Astrocyte of the cerebellum (primary cell): ENCODE measurements at regions not wholly inside any gene's neighbourhood (a gene's known extent, or its start where the extent isn't known, plus 50 kb on each side); places are given as distances from the start of the nearest gene placed in this dataset.

Source experiments
- DNase-seq: peaks from one replicate; pipeline ENCODE4 v3.0.0-alpha.2; 2011; ENCODE audit warnings: low read depth
- H3K4me3 ChIP-seq: 2 replicates; pipeline ENCODE4 v1.5.1; 2011; ENCODE audit warnings: mild to moderate bottlenecking, low read depth, low read length, moderate library complexity
- in situ Hi-C: cut with HindIII; loops from 2 replicates; pipeline ENCODE4 v1.10.0; 2017; ENCODE audit warnings: low sequenced_read_pairs
- TF ChIP-seq, protein P1 (sequence below): IDR thresholded peaks from 2 replicates; pipeline ENCODE4 v1.5.1; 2012; ENCODE audit warnings: low read length, low read depth, moderate library complexity, mild to moderate bottlenecking; ENCODE audit errors: missing control alignments

DNA sequence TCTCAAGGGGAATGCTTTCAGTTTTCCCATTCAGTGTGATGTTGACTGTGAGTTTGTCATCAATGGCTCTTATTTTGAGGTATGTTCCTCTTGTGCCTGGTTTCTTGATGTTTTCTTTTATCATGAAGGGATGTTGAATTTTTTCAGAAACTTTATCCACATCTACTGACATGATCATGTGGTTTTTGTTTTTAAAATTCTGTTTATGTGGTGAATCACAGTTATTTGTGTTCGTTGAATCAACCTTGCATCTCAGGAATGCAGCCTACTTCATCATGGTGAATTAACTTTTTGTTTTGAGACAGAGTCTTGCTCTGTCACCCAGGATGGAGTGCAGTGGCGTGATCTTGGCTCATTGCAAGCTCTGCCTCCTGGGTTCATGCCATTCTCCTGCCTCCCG, 263.1 kb upstream of the KLF3 start:
- in situ Hi-C loops = no loop called here
- H3K4me3 ChIP-seq = no peak overlapping the region
- peak; percentile 6 for DNase-seq
- TF ChIP-seq, protein P1, sequence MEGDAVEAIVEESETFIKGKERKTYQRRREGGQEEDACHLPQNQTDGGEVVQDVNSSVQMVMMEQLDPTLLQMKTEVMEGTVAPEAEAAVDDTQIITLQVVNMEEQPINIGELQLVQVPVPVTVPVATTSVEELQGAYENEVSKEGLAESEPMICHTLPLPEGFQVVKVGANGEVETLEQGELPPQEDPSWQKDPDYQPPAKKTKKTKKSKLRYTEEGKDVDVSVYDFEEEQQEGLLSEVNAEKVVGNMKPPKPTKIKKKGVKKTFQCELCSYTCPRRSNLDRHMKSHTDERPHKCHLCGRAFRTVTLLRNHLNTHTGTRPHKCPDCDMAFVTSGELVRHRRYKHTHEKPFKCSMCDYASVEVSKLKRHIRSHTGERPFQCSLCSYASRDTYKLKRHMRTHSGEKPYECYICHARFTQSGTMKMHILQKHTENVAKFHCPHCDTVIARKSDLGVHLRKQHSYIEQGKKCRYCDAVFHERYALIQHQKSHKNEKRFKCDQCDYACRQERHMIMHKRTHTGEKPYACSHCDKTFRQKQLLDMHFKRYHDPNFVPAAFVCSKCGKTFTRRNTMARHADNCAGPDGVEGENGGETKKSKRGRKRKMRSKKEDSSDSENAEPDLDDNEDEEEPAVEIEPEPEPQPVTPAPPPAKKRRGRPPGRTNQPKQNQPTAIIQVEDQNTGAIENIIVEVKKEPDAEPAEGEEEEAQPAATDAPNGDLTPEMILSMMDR = no peak

DNA sequence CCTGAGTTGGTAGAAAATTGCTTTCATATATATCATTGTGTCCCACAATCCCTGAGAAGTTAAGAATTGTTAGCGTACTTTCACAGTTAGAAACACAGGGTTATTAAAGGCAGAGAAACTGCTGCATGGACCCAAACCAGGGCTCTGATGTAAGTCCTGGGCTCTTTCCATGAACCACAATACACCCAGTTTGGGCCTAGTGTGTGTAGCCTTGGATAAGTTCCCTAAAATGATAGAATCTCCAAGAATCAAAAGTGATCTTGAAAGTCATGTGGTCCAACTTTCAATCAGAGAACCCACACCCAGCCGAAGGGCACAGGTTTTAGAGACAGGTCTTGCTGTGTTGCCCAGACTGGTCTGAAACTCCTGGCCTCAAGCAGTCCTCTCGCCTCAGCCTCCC, 257.8 kb upstream of the KLF3 start:
- no peak overlapping the region for H3K4me3 ChIP-seq
- TF ChIP-seq, protein P1 = no peak
- in situ Hi-C loops = no loop called here
- no peak for DNase-seq

DNA sequence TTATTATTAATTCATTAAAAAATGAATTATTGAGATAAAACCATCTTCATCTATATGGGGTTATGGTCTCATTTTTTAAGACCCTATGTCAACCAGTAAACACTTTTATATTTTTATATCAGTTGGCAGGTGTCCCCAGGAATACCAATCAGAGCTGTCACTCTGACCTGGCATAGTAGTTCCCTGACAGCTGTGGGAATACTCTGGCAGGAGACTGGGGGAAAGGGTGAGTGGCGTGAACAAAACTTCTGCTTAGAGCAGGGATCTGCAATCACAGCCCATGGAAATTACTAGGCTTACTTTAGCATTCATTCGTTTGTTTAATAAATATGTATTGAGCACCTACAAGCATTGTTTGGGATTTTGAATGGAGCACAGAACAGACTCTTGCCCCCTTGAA, 254.1 kb upstream of the KLF3 start:
- TF ChIP-seq, protein P1 = no peak
- no peak overlapping the region for H3K4me3 ChIP-seq
- no peak for DNase-seq
- in situ Hi-C loops = no loop called here

DNA sequence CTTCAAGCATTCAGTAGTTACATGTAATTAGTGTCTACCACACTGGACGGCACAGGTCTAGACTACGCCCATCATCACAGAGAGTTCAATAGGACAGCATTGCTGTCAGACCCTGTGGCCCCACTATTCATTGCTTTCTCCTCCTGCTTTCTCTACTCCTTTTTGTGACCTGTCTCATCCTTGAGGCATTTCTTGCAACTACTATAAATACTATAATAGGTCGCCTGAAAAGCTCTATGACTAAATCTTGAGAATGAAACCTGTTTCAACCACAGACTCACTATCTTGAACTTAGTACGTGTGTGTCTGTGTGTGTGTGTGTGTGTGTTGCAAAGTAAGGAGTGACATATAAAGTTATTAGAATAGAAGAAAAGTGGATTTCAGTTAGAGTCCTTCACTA, 252.9 kb upstream of the KLF3 start:
- DNase-seq = no peak
- no peak overlapping the region for H3K4me3 ChIP-seq
- in situ Hi-C loops = no loop called here
- TF ChIP-seq, protein P1 = no peak

DNA sequence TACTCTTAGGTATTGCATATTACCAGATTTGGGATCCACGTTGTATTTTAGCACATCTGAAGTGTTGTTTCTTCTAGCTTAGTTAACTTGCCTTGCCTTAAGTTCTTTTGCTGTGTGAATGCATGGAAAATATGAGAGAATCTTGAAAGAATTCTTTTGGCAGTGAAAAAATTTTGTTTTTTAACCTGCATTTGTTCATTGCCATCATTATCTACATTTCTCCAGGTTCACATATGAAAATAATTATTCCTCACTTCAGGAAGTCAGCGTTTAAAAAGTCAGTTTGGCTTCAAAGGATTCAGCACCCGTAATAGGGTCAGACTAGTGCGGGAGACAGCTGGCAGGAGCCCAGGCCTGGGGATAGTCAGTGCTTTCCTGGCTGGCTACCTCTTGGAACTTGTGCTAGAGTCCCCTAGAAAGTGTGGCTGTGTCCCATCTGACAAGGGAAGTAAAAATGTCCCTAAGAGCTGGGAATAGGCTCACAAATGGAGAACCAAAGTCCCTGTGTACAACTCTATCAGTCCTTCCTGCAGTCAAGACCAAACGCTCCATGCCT, 251.9 kb upstream of the KLF3 start:
- no peak overlapping the region for H3K4me3 ChIP-seq
- in situ Hi-C loops = no loop called here
- TF ChIP-seq, protein P1 = no peak
- no peak for DNase-seq

DNA sequence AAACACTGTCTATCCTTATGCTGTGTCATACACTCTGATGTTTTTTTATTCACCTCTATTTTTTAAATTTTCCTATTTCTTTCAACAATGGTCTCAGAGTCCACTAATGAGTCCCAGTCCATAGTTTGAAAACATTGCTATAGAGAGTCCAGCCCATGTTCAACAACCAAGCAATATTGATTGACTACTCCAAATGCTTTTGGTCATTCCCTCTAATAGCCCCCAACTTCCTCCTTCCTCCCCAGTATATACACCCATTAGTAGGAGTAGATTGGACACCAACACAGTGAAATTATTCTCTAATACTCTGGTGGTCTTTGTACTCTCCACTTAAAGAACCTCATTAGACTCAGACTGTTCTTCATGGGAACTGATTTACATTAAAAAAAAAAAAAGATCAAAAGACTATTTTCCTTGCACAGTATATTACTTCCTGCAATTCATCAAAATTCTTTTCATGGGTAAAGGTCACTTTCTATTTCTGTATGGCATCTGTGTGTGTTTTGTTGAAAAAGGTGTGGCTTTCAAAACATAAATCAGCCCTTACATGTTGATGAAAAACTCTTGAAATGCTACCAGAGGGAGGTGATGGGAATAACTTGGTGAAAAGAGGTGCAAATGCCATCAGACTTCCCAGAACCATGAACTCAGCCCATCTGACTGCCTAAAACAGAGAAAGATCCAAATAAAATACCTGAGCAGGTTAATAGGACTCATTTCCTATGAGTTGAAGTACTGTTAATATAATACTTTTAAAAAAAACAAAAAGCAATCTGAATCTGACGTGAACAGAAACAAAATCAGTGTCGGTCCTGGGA, 250.3 kb upstream of the KLF3 start:
- in situ Hi-C loops = no loop called here
- TF ChIP-seq, protein P1 = no peak
- H3K4me3 ChIP-seq = no peak overlapping the region
- no peak for DNase-seq
